SH-SY5Y (cell line): ENCODE measurements at regions not wholly inside any gene's neighbourhood (a gene's known extent, or its start where the extent isn't known, plus 50 kb on each side); places are given as distances from the start of the nearest gene placed in this dataset.

Experiments
- GATA2 ChIP-seq: IDR thresholded peaks from 2 replicates; pipeline ENCODE4 v1.6.1; 2011; ENCODE audit warnings: mild to moderate bottlenecking, low read depth, low read length
- GATA3 ChIP-seq: IDR thresholded peaks from 2 replicates; pipeline ENCODE4 v1.6.1; 2011; ENCODE audit warnings: low read depth, mild to moderate bottlenecking, low read length, moderate library complexity

DNA sequence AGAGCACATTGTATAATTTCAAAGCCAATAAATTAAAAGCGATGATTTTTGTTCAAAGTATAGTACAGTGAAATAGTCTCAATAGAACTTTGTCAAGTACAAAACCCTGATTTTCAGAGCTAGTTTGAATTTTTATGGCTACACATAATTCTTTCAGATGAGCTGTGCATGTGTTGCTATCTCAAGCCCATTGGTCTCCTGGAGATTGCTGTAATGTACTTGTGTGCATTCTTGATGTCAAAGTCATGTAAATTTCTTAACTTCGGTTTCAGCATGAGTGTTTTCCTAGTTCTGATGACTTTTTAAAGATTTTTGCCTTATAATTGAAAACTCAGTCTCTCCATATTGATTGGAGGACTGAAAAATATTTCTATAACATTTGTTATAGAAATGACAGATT, 200.8 kb downstream of the CEP135 start:
- TF ChIP-seq GATA3: no peak
- no peak for TF ChIP-seq GATA2
